GM12878 (cell line): ENCODE measurements at regions not wholly inside any gene's neighbourhood (a gene's known extent, or its start where the extent isn't known, plus 50 kb on each side); places are given as distances from the start of the nearest gene placed in this dataset.

Experiments used
- ATAC-seq: fragments of 200-7000 bp; cut with Tn5 transposase; 3 replicates; pipeline ENCODE4 v1.9.1; 2020; ENCODE audit warnings: mild to moderate bottlenecking, moderate library complexity
- BruUV-seq: library from RNA; stranded (reverse); fragments of 400-500 nt; replicated peaks from 2 replicates; lab custom pipeline; 2021; lab: Mats Ljungman, UMichigan
- CTCF ChIA-PET: fragments of 300-600 bp; sonication (Branson Sonifier 250); formaldehyde crosslinking; extraction: SDS; loops from one replicate; lab custom pipeline; 2021; ENCODE audit warnings: inconsistent platforms; lab: Yijun Ruan, JAX
- POLR2A ChIA-PET: fragments of 350-600 bp; formaldehyde crosslinking; extraction: SDS; loops from one replicate; lab custom pipeline; 2021; ENCODE audit warnings: inconsistent platforms; lab: Charles Lee
- RAD21 ChIA-PET: fragments of 300-600 bp; sonication (Branson Sonifier 250); formaldehyde crosslinking; loops from one replicate; lab custom pipeline; 2023; ENCODE audit warnings: antibody characterized with exemption; ENCODE audit not compliant: unreplicated experiment; lab: Charles Lee
- SMC1A ChIA-PET: fragments of 300-600 bp; sonication (Branson Sonifier 250); formaldehyde crosslinking; loops from one replicate; lab custom pipeline; 2023; ENCODE audit not compliant: unreplicated experiment, uncharacterized antibody; lab: Charles Lee
- DNase-seq: peaks from one replicate; pipeline ENCODE4 v3.0.0-alpha.2; 2011; ENCODE audit warnings: low read depth, low spot score
- FAIRE-seq: peaks from 3 replicates; lab custom pipeline; 2011; peaks lifted over from hg19 to GRCh38; lab: Jason Lieb, UNC
- H2AFZ ChIP-seq: 2 replicates; pipeline ENCODE4 v1.6.0; 2011; ENCODE audit warnings: low read depth, low read length, control low read depth; ENCODE audit not compliant: control insufficient read depth
- H3K27ac ChIP-seq: 2 replicates; pipeline ENCODE4 v1.5.1; 2011; ENCODE audit warnings: control low read depth; ENCODE audit not compliant: control insufficient read depth, insufficient read depth
- H3K27me3 ChIP-seq, 2 experiments: replicated peaks in 1 of 2; 2 replicates each; pipeline versions ENCODE4 v1.6.0 to v1.6.1; 2011; ENCODE audit warnings: low read length in 1 of 2; ENCODE audit not compliant: control insufficient read depth in 2 of 2, insufficient read depth in 2 of 2
- H3K36me3 ChIP-seq, 2 experiments: 2 replicates each; pipeline ENCODE4 v1.5.1; 2011; ENCODE audit warnings: low read length in 1 of 2; ENCODE audit not compliant: control insufficient read depth in 2 of 2, insufficient read depth in 2 of 2
- H3K4me1 ChIP-seq: 2 replicates; pipeline ENCODE4 v1.6.1; 2011; ENCODE audit warnings: mild to moderate bottlenecking, low read length, moderate library complexity, mixed read lengths; ENCODE audit not compliant: control insufficient read depth, insufficient read depth
- H3K4me2 ChIP-seq: 2 replicates; pipeline ENCODE4 v1.6.0; 2011; ENCODE audit warnings: control low read depth; ENCODE audit not compliant: control insufficient read depth, insufficient read depth
- H3K4me3 ChIP-seq: fragments of 200-600 bp; sonication (generic); 2 replicates; pipeline ENCODE4 v1.5.1; 2016
- H3K79me2 ChIP-seq: 2 replicates; pipeline ENCODE4 v1.6.0; 2011; ENCODE audit warnings: low read length; ENCODE audit not compliant: control insufficient read depth, insufficient read depth
- H3K9ac ChIP-seq: 2 replicates; pipeline ENCODE4 v1.8.0; 2011; ENCODE audit warnings: low read length, control low read depth, mixed read lengths; ENCODE audit not compliant: control insufficient read depth, insufficient read depth
- H3K9me3 ChIP-seq: replicated peaks from 3 replicates; pipeline ENCODE4 v1.5.1; 2011; ENCODE audit warnings: mild to moderate bottlenecking, low read length; ENCODE audit not compliant: control insufficient read depth, insufficient read depth
- H4K20me1 ChIP-seq: 2 replicates; pipeline ENCODE4 v1.6.0; 2011; ENCODE audit not compliant: control insufficient read depth, insufficient read depth
- BCL11A ChIP-seq: IDR thresholded peaks from 2 replicates; pipeline ENCODE4 v1.6.1; 2011; ENCODE audit warnings: low read depth, low read length
- CHD4 ChIP-seq: fragments of 200-600 bp; sonication (generic); IDR thresholded peaks from 2 replicates; pipeline ENCODE4 v1.6.1; 2016; ENCODE audit warnings: mild to moderate bottlenecking
- DPF2 ChIP-seq: fragments of 450-650 bp; IDR thresholded peaks from 2 replicates; pipeline ENCODE4 v1.6.1; 2017; ENCODE audit warnings: mild to moderate bottlenecking
- GABPA ChIP-seq: IDR thresholded peaks from 2 replicates; pipeline ENCODE4 v1.6.1; 2014; ENCODE audit warnings: antibody characterized with exemption, low read depth, mild to moderate bottlenecking, inconsistent platforms
- HDAC6 ChIP-seq: fragments of 200-600 bp; sonication (generic); IDR thresholded peaks from one replicate; pipeline ENCODE4 v1.8.0; 2017; ENCODE audit warnings: antibody characterized with exemption; ENCODE audit not compliant: unreplicated experiment
- JUND ChIP-seq: IDR thresholded peaks from 2 replicates; pipeline ENCODE4 v1.6.1; 2012; ENCODE audit warnings: low read depth, mild to moderate bottlenecking, low read length, improper control_type of control experiment, moderate library complexity
- KAT2A ChIP-seq: conservative IDR thresholded peaks from 2 replicates; pipeline ENCODE4 v1.6.1; 2011; ENCODE audit warnings: low read depth, low read length; ENCODE audit not compliant: control insufficient read depth
- KLF5 ChIP-seq: fragments of 450-650 bp; IDR thresholded peaks from 2 replicates; pipeline ENCODE4 v1.6.1; 2014; ENCODE audit warnings: mild to moderate bottlenecking; ENCODE audit not compliant: partially characterized antibody
- MEF2B ChIP-seq: fragments of 450-650 bp; IDR thresholded peaks from 2 replicates; pipeline ENCODE4 v1.6.1; 2018; ENCODE audit warnings: mild to moderate bottlenecking, moderate library complexity; ENCODE audit not compliant: partially characterized antibody, poor library complexity, severe bottlenecking
- NR2F1 ChIP-seq: fragments of 450-650 bp; conservative IDR thresholded peaks from 2 replicates; pipeline ENCODE4 v1.6.1; 2017; ENCODE audit warnings: mild to moderate bottlenecking
- SIX5 ChIP-seq: IDR thresholded peaks from 2 replicates; pipeline ENCODE4 v1.6.1; 2011; ENCODE audit warnings: mild to moderate bottlenecking, low read depth, low read length, moderate library complexity; ENCODE audit not compliant: severe bottlenecking
- SREBF1 ChIP-seq: IDR thresholded peaks from 2 replicates; pipeline ENCODE4 v1.6.1; 2012; ENCODE audit warnings: mild to moderate bottlenecking, low read length
- WGBS: methylation state at CpG from one replicate; pipeline ENCODE4 v1.1.6; 2016; ENCODE audit warnings: low lambda C conversion rate; ENCODE audit not compliant: insufficient replicate concordance, insufficient coverage; ENCODE audit errors: missing lambda C conversion rate; 5-methylcytosine and 5-hydroxymethylcytosine counted together
- in situ Hi-C: fragments of 300-500 bp; cut with MboI; formaldehyde crosslinking; loops from 9 replicates; pipeline ENCODE4 v1.14.3; 2018; ENCODE audit warnings: mixed read lengths
- intact Hi-C: fragments of 100-400 bp; cut with micrococcal nuclease; formaldehyde crosslinking; loops from one replicate; pipeline ENCODE4 v1.14.2; 2022; ENCODE audit not compliant: unreplicated experiment
- TF ChIP-seq, protein P1 (sequence below), 3 experiments: IDR thresholded peaks in 2 of 3; conservative IDR thresholded peaks in 1 of 3; 2 replicates each; pipeline ENCODE4 v1.5.1; 2011; ENCODE audit warnings: low read depth in 3 of 3, low read length in 3 of 3, mild to moderate bottlenecking in 3 of 3, control low read depth in 2 of 3, moderate library complexity in 2 of 3, inconsistent platforms in 1 of 3, mixed read lengths in 1 of 3; ENCODE audit not compliant: control insufficient read depth in 2 of 3, insufficient read depth in 1 of 3; ENCODE audit errors: extremely low read depth in 1 of 3
- TF ChIP-seq, protein P2 (sequence below): IDR thresholded peaks from 2 replicates; pipeline ENCODE4 v1.6.1; 2012; ENCODE audit warnings: low read length, inconsistent platforms
- TF ChIP-seq, protein P3 (sequence below): IDR thresholded peaks from 2 replicates; pipeline ENCODE4 v1.6.1; 2011; ENCODE audit warnings: borderline replicate concordance, low read depth, mild to moderate bottlenecking, moderate library complexity, mixed read lengths, low read length; ENCODE audit not compliant: insufficient read depth; ENCODE audit errors: extremely low read length

DNA sequence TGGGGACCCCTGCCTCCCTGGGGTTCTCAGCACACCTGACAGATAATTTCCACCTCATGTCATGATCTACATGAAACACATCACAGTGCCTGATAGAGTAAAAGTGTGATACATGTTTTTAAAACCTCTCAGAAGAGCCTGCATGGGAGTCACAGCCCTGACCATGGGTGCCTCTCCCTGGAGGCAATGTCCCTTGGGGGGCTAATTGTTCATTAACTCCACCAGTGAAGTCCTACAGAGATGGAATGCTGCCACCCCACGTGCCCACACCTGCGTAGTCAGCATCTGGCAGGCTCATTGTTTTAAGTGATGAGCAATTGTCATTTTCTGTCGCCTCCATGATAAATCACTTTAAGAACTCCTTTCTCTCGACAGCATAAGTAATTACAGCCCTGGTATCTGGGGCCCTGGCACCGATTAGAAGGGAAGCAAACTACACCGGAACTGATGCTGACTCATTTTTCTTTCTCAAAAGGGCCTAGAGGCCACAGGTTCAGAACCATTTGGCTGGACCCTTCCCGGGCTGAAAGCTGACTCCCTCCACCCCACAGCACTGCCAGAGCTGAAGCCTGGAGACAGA is 109.6 kb upstream of the GJB5 start:
- Histone ChIP-seq H3K9me3 (no peaks in the 10 kb centered on the region), H3K4me3 (no peak overlapping the region), H4K20me1 (no peaks in the 10 kb centered on the region), H3K79me2 (no peaks in the 10 kb centered on the region), H3K4me2 (no peak overlapping the region), H3K27me3 (peaks cover 0 to 12% of the 10 kb centered on the region in 2 experiments; a peak in 2 of 4 replicates), H3K4me1 (no peaks in the 10 kb centered on the region), H3K9ac (no peak overlapping the region), H3K27ac (no peak overlapping the region), H3K36me3 (no peaks in the 10 kb centered on the region), H2AFZ (no peak overlapping the region)
- FAIRE-seq (no peak), DNase-seq (no peak), ATAC-seq (peak; percentile 46)
- ChIA-PET CTCF (no interaction called here), SMC1A (no interaction called here), RAD21 (no interaction called here), POLR2A (no interaction called here)
- in situ Hi-C loops = no loop called here
- intact Hi-C loops = no loop called here
- TF ChIP-seq NR2F1 (no peak), MEF2B (peak; percentile 58)
- BruUV-seq = no TSS peak
- WGBS = 0% methylated on average over 6 of the region's 7 CpGs

DNA sequence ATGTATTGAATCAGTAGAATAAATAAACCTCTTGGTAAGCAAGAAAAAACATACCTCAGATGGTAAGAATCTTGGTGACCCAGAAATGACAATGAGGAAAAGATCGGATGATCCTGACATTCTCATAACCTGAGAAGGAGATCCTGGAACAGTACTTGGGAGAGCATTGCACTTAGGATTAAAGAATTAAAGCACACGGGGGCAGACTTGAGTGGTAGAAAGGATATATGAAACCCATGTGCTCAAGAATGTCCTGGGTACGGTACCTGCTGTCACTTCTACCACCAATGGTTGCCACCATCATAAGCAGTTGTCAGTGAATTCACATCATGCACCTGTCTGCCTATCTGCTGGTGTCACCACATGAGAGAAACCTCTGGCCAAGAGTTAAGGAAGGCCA is 108.9 kb upstream of the GJB5 start:
- no peaks in the 10 kb centered on the region for H3K79me2 ChIP-seq
- no TSS peak for BruUV-seq
- CTCF ChIA-PET = no interaction called here
- no peak overlapping the region for H3K4me3 ChIP-seq
- H3K9me3 ChIP-seq = no peaks in the 10 kb centered on the region
- POLR2A ChIA-PET = no interaction called here
- no peak for FAIRE-seq
- H4K20me1 ChIP-seq = no peaks in the 10 kb centered on the region
- RAD21 ChIA-PET = no interaction called here
- H3K4me2 ChIP-seq = no peak overlapping the region
- WGBS = 0% methylated on average over 3 of the region's 3 CpGs
- intact Hi-C loops = loop anchor here (1.0 kb wide), 1 partner anchor 11 kb away; no protein-coding TSS in a partner anchor
- in situ Hi-C loops = no loop called here
- no peaks in the 10 kb centered on the region for H3K4me1 ChIP-seq
- DNase-seq = no peak
- H3K27me3 ChIP-seq = peaks cover 0 to 12% of the 10 kb centered on the region in 2 experiments; a peak in 2 of 4 replicates
- H3K27ac ChIP-seq = no peak overlapping the region
- H3K36me3 ChIP-seq = no peaks in the 10 kb centered on the region
- SMC1A ChIA-PET = no interaction called here
- no peak overlapping the region for H2AFZ ChIP-seq
- no peak for ATAC-seq
- H3K9ac ChIP-seq = no peak overlapping the region
- TF ChIP-seq KLF5 (no peak), KAT2A (no peak), HDAC6 (no peak), SREBF1 (no peak), BCL11A (no peak), GABPA (no peak), CHD4 (no peak), SIX5 (no peak), JUND (no peak), DPF2 (no peak)
- TF ChIP-seq, protein P1, sequence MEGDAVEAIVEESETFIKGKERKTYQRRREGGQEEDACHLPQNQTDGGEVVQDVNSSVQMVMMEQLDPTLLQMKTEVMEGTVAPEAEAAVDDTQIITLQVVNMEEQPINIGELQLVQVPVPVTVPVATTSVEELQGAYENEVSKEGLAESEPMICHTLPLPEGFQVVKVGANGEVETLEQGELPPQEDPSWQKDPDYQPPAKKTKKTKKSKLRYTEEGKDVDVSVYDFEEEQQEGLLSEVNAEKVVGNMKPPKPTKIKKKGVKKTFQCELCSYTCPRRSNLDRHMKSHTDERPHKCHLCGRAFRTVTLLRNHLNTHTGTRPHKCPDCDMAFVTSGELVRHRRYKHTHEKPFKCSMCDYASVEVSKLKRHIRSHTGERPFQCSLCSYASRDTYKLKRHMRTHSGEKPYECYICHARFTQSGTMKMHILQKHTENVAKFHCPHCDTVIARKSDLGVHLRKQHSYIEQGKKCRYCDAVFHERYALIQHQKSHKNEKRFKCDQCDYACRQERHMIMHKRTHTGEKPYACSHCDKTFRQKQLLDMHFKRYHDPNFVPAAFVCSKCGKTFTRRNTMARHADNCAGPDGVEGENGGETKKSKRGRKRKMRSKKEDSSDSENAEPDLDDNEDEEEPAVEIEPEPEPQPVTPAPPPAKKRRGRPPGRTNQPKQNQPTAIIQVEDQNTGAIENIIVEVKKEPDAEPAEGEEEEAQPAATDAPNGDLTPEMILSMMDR (IDR thresholded peaks at IDR 0.05 in 2 of 3, conservative IDR thresholded peaks at IDR 0.05 in 1 of 3; ENCODE audit: control insufficient read depth in 2 of 3, extremely low read depth in 1 of 3, insufficient read depth in 1 of 3, low read depth in 3 of 3, low read length in 3 of 3) = no peak
- TF ChIP-seq, protein P2, sequence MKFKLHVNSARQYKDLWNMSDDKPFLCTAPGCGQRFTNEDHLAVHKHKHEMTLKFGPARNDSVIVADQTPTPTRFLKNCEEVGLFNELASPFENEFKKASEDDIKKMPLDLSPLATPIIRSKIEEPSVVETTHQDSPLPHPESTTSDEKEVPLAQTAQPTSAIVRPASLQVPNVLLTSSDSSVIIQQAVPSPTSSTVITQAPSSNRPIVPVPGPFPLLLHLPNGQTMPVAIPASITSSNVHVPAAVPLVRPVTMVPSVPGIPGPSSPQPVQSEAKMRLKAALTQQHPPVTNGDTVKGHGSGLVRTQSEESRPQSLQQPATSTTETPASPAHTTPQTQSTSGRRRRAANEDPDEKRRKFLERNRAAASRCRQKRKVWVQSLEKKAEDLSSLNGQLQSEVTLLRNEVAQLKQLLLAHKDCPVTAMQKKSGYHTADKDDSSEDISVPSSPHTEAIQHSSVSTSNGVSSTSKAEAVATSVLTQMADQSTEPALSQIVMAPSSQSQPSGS = no peak
- TF ChIP-seq, protein P3, sequence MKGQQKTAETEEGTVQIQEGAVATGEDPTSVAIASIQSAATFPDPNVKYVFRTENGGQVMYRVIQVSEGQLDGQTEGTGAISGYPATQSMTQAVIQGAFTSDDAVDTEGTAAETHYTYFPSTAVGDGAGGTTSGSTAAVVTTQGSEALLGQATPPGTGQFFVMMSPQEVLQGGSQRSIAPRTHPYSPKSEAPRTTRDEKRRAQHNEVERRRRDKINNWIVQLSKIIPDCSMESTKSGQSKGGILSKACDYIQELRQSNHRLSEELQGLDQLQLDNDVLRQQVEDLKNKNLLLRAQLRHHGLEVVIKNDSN = no peak
